Vagina (tissue), 2 donors: ENCODE measurements at regions not wholly inside any gene's neighbourhood (a gene's known extent, or its start where the extent isn't known, plus 50 kb on each side); places are given as distances from the start of the nearest gene placed in this dataset.
A peak's percentile ranks its signal among the peaks of the same experiment; 100 is the strongest.

Experiments
- DNase-seq, 2 donors: peaks; one replicate each; pipeline ENCODE4 v3.0.0-alpha.2; 2017; ENCODE audit errors: extremely low spot score in 2 of 2
- H3K27ac ChIP-seq: fragments of 200-600 bp; sonication (generic); one replicate; pipeline ENCODE4 v1.5.1; 2019
- H3K27me3 ChIP-seq: fragments of 200-600 bp; sonication (generic); one replicate; pipeline ENCODE4 v1.5.1; 2019
- H3K36me3 ChIP-seq, 2 donors: fragments of 200-600 bp; sonication (generic); one replicate each; pipeline ENCODE4 v1.5.1; 2017 to 2019
- H3K4me1 ChIP-seq: fragments of 200-600 bp; sonication (generic); one replicate; pipeline ENCODE4 v1.5.1; 2019
- H3K4me3 ChIP-seq, 2 donors: fragments of 200-600 bp; sonication (generic); 1 replicate in 1 of 2; 2 replicates in 1 of 2; pipeline ENCODE4 v1.5.1; 2016 to 2019
- H3K9me3 ChIP-seq: fragments of 200-600 bp; sonication (generic); one replicate; pipeline ENCODE4 v1.5.1; 2019
- POLR2A ChIP-seq, 2 donors: fragments of 450-650 bp; IDR thresholded peaks; one replicate each; pipeline ENCODE4 v1.6.1; 2017; ENCODE audit warnings: antibody characterized with exemption in 2 of 2, mild to moderate bottlenecking in 2 of 2, moderate library complexity in 2 of 2
- POLR2AphosphoS5 ChIP-seq, 2 donors: sonication (generic); formaldehyde crosslinking; IDR thresholded peaks; one replicate each; pipeline ENCODE4 v1.9.0; 2017; ENCODE audit warnings: antibody characterized with exemption in 2 of 2, mild to moderate bottlenecking in 2 of 2, low read depth in 1 of 2; ENCODE audit not compliant: insufficient read depth in 1 of 2
- intact Hi-C: fragments of 100-400 bp; cut with DNase I; formaldehyde crosslinking; loops from one replicate; pipeline ENCODE4 v1.15.1; 2023
- TF ChIP-seq, protein P1 (sequence below), 3 experiments: fragments of 450-650 bp in 2 of 3; fragments of 200-600 bp in 1 of 3; sonication (generic) in 1 of 3; IDR thresholded peaks; one replicate each; pipeline ENCODE4 v1.5.1; 2017 to 2019; ENCODE audit warnings: antibody characterized with exemption in 3 of 3, mild to moderate bottlenecking in 2 of 3, moderate library complexity in 2 of 3

DNA sequence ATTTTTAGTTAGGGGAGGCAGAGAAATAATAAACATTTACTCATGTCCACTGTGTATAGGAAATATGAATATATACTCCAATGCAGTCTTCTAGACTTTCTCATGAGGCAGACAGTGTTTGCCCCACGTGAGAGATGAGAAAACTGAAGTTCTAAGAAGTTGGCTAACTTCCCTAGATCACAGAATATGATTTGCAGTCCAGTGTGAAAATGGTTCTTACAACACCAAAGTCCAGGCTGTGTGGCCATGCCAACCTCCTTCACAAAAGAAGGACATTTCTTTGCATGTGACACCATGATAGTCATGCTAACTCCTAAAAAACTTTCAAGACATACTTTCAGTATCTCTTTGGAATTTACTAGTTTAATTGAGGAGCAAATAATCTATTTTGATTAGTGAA, 143.7 kb downstream of the IRS1 start:
- Histone ChIP-seq H3K27ac (no peak overlapping the region), H3K4me1 (peaks cover 22% of the 10 kb centered on the region), H3K9me3 (no peaks in the 10 kb centered on the region), H3K27me3 (no peaks in the 10 kb centered on the region), H3K36me3 (no peaks in the 10 kb centered on the region), H3K4me3 (no peak overlapping the region)
- TF ChIP-seq POLR2A (IDR thresholded peaks at IDR 0.05) (no peak), POLR2AphosphoS5 (IDR thresholded peaks at IDR 0.05; ENCODE audit: insufficient read depth in 1 of 2, low read depth in 1 of 2) (no peak)
- TF ChIP-seq, protein P1, sequence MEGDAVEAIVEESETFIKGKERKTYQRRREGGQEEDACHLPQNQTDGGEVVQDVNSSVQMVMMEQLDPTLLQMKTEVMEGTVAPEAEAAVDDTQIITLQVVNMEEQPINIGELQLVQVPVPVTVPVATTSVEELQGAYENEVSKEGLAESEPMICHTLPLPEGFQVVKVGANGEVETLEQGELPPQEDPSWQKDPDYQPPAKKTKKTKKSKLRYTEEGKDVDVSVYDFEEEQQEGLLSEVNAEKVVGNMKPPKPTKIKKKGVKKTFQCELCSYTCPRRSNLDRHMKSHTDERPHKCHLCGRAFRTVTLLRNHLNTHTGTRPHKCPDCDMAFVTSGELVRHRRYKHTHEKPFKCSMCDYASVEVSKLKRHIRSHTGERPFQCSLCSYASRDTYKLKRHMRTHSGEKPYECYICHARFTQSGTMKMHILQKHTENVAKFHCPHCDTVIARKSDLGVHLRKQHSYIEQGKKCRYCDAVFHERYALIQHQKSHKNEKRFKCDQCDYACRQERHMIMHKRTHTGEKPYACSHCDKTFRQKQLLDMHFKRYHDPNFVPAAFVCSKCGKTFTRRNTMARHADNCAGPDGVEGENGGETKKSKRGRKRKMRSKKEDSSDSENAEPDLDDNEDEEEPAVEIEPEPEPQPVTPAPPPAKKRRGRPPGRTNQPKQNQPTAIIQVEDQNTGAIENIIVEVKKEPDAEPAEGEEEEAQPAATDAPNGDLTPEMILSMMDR (IDR thresholded peaks at IDR 0.05), result no peak
- intact Hi-C loops, result no loop called here
- no peak for DNase-seq

DNA sequence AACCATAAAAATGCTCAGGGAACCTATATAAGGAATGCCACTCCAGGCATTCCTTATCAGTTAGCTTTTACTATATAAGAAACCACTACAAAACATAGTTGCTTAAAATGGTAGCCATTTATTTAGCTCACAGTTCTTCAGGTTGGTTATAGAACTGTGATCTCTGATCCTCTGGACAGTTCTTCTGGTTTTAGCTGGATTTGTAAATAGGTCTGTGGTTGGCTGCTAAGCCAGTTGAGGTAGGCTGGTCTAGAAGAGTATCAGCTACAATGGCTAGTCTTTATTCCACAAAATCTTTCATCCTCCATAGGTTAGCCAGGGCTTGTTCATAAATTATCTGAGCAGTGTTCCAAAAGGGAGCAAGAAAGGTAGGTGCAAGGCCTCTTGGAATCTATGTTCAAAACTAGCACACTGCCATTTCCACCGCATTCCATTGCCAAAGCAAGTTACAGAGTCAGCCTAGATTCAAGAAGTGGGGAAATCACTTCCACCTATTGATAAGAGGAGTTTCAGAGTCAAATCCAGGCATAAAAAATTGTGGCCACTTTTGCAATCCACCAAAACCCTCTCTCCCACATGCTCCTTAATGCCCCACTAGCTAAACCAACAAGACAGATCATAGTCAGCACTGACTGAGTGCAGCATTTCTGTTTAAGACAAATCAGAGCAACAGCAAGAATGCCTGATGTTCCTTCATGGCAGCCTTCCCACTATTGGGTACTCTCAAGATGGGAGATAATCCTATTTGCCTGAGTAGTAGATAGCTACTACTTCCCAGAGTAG, 146.4 kb downstream of the IRS1 start:
- Histone ChIP-seq H3K27ac (no peak overlapping the region), H3K9me3 (no peaks in the 10 kb centered on the region), H3K36me3 (no peaks in the 10 kb centered on the region), H3K27me3 (no peaks in the 10 kb centered on the region), H3K4me3 (no peak overlapping the region), H3K4me1 (peaks cover 30% of the 10 kb centered on the region)
- TF ChIP-seq, protein P1 (IDR thresholded peaks at IDR 0.05), result no peak
- TF ChIP-seq POLR2A (IDR thresholded peaks at IDR 0.05), result no peak
- TF ChIP-seq POLR2AphosphoS5 (IDR thresholded peaks at IDR 0.05; ENCODE audit: insufficient read depth in 1 of 2, low read depth in 1 of 2), result no peak
- intact Hi-C loops, result no loop called here
- DNase-seq, result no peak

DNA sequence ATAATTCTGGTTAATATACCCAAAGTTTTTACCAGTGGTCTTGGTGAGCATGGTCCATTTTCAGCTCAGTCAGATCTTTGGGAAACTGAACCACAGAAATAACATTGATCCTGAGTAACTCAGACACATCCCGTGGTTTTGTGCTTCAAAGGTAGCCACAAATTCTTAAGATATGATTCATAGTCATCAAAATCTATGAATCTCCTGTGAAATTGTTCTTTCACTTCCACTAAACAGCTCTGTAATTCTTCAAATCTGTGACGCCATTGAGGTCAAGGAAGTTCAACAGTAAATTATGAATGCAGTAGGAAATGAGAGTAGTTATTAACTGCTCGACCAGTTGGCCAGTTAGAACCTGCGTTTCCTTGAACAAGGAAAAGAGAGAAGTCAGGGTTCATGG, 147.3 kb downstream of the IRS1 start:
- intact Hi-C loops, result no loop called here
- no peak overlapping the region for H3K27ac ChIP-seq
- no peaks in the 10 kb centered on the region for H3K27me3 ChIP-seq
- peaks cover 30% of the 10 kb centered on the region for H3K4me1 ChIP-seq
- DNase-seq, result no peak
- H3K36me3 ChIP-seq, result no peaks in the 10 kb centered on the region
- no peak for TF ChIP-seq POLR2AphosphoS5 (IDR thresholded peaks at IDR 0.05; ENCODE audit: insufficient read depth in 1 of 2, low read depth in 1 of 2)
- no peak for TF ChIP-seq POLR2A (IDR thresholded peaks at IDR 0.05)
- TF ChIP-seq, protein P1 (IDR thresholded peaks at IDR 0.05), result no peak
- no peak overlapping the region for H3K4me3 ChIP-seq
- H3K9me3 ChIP-seq, result no peaks in the 10 kb centered on the region

DNA sequence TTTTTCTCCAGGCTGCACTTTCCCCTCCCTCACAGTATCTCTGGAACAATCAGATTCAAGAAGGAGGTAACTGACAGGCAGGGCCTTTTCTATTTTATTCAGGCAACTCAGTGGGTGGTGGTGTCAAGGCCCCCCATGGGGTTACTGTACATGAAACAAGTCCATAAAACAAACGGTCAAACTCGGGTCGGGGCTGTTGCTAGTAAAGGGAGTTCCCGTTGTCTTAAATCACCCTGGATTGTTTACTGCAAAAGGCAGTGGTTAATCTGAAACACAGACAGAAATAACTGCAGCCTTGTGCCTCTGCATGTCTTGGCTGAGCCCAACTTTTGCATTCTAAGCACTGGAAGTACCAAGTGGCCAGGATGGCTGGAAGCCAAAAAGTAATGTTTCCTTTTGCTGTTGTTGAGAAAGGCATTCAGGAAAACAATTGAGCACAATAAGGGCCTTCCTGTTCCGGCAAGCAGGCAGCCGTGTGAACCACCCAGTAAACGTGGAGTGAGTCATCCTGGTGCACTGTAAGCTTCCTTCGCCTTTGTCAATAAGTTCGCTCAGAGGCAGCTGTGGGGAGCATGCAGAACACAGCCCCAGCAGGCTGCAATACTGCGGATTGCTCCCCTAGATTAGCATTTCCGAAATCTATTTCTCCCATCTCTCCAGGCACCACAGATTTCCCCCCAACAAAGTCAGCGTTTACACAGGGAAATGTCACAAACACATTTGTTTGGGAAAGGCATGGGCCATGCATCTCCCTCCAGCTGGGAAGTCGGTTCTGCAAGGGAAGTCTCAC, 149.6 kb downstream of the IRS1 start:
- H3K9me3 ChIP-seq, result no peaks in the 10 kb centered on the region
- peak; percentile 42 to 89 for TF ChIP-seq POLR2AphosphoS5 (IDR thresholded peaks at IDR 0.05; ENCODE audit: insufficient read depth in 1 of 2, low read depth in 1 of 2)
- TF ChIP-seq, protein P1 (IDR thresholded peaks at IDR 0.05), result no peak
- no peak for TF ChIP-seq POLR2A (IDR thresholded peaks at IDR 0.05)
- no peak overlapping the region for H3K4me3 ChIP-seq
- peaks cover 24% of the 10 kb centered on the region for H3K4me1 ChIP-seq
- peak overlapping the region; percentile 85 for H3K27ac ChIP-seq
- intact Hi-C loops, result no loop called here
- no peaks in the 10 kb centered on the region for H3K27me3 ChIP-seq
- DNase-seq, result peak in 1 of 2 donors; percentile 95
- H3K36me3 ChIP-seq, result no peaks in the 10 kb centered on the region

DNA sequence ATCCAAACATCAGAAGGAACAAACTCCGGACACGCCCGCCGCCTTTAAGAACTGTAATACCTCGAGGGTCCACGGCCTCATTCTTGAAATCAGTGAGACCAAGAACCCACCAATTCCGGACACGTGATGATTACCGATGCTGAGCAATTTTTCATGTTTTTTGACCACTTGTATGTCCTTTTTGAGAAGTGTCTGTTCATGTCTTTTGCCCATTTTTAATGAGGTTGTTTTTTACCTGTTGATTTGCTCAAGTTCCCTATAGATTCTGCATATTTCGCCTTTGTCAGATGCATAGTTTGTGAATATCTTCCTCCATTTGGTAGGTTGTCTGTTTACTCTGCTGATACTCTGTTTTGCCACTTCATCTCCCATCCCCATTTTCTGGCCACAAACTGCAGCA, 150.4 kb downstream of the IRS1 start:
- Histone ChIP-seq H3K4me1 (peaks cover 24% of the 10 kb centered on the region), H3K4me3 (no peak overlapping the region), H3K36me3 (no peaks in the 10 kb centered on the region), H3K9me3 (no peaks in the 10 kb centered on the region), H3K27ac (peak overlapping the region; percentile 85), H3K27me3 (no peaks in the 10 kb centered on the region)
- TF ChIP-seq POLR2AphosphoS5 (IDR thresholded peaks at IDR 0.05; ENCODE audit: insufficient read depth in 1 of 2, low read depth in 1 of 2) (no peak), POLR2A (IDR thresholded peaks at IDR 0.05) (no peak)
- TF ChIP-seq, protein P1 (IDR thresholded peaks at IDR 0.05), result no peak
- no peak for DNase-seq
- intact Hi-C loops, result no loop called here
